Stimulated activated CD4-positive, alpha-beta T cell treated with anti-CD3 and anti-CD28 coated beads, Interleukin-1b, Interleukin-23, amount 100 ng/mL, for 24 hours (primary cell): ENCODE measurements at regions not wholly inside any gene's neighbourhood (a gene's known extent, or its start where the extent isn't known, plus 50 kb on each side); places are given as distances from the start of the nearest gene placed in this dataset.

Experiments
- DNase-seq, 4 experiments: peaks; one replicate each; pipeline ENCODE4 v3.0.0-alpha.2; 2020; ENCODE audit warnings: low read depth in 4 of 4, low spot score in 1 of 4

- no peak for DNase-seq
Measured at GRCh38 chr18:75548353-75548905, 120.9 kb upstream of the SMIM21 start.

- no peak for DNase-seq
Measured at GRCh38 chr18:75546964-75547363, 119.5 kb upstream of the SMIM21 start.

- DNase-seq = no peak
Measured at GRCh38 chr18:75545189-75545588, 117.7 kb upstream of the SMIM21 start.

DNA sequence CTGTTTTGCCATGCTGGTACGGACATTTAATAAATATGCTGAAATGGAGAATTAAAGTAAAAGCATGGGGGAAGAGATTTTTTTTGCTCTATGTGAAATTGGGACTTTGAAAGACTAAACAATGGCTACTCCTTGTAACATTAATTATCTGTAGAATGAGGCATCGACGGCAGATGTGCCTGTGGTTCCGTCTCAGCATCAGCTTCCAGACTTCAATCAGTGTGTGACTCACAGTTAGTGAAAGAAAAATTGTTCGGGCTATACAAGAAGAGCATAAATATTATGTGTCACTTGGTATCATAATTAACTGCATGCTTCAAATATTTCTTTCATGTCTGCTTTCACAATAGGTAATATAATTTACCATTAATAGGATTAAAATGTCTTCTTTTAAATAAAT is 117.0 kb upstream of the SMIM21 start:
- DNase-seq = no peak

GRCh38 chr18:75544051-75544481 is 116.6 kb upstream of the SMIM21 start:
- no peak for DNase-seq

GRCh38 chr18:75538727-75539126 is 111.2 kb upstream of the SMIM21 start:
- DNase-seq = no peak

DNA sequence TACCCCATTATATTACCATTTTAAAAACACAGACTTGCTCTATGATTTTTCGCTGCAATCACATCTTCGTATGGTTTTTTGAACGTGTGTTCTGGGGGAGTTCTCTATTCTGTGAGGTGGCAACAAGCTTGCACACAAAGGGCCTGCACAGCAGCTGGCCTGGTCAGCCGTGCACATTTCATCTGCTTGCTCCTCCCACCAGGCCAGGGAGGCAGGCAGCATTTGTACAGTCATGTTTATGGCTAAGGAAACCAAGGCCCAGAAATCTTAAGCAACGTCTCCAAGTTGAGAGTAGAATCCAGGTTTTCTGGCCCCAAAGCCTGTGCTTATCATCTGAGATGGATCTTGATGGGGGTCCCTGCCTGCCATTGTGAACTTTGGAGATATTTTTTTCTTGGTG is 106.4 kb upstream of the SMIM21 start:
- no peak for DNase-seq

DNA sequence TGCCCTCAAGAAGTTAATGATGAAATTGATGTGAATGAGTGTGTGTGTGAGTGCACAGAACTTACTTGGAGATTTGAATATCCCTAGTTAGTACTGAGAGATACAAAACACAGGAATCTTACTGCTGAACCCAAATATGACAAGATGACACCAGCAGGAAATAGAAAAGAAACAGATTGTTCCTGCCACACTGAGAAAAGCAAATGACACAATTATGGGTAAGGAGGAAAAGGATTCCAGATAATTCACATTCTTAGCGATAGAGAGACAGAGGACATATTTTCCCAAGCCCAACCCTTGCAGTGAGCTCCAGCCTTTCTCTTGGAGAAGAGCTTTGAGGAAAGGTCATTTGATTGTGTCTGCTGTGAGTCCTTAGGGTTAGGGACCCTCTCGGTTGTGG is 105.7 kb upstream of the SMIM21 start:
- DNase-seq = no peak

DNA sequence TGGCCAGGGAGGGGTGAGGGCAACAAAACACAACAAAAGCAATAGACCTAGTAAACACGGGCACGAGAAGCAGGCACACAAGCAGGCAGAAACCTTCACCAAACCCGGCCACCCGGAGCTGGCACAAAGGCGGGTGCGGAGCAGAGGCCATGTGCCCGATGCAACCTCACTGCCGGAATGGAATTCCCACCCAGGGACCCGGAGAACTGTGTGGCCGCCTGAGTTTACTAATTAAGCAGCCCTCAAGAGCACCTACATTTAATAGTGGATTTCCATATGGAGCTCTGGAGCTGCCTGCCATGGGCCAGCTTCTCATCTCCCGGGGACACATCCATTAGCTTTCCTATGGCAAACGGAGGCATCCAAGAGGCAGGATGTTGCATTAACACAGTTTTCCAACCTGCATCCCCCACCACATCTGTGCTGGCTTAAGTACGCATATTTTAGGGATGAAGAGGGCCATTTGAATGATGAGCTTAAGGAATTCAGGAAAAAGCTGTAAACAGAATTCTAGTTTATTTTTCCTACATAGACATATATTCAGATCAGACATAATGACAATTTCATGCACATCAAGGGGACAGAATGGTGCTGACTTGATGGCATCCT is 104.5 kb upstream of the SMIM21 start:
- DNase-seq = no peak

- DNase-seq = no peak
Measured at GRCh38 chr18:75531212-75531850, 103.8 kb upstream of the SMIM21 start.

DNA sequence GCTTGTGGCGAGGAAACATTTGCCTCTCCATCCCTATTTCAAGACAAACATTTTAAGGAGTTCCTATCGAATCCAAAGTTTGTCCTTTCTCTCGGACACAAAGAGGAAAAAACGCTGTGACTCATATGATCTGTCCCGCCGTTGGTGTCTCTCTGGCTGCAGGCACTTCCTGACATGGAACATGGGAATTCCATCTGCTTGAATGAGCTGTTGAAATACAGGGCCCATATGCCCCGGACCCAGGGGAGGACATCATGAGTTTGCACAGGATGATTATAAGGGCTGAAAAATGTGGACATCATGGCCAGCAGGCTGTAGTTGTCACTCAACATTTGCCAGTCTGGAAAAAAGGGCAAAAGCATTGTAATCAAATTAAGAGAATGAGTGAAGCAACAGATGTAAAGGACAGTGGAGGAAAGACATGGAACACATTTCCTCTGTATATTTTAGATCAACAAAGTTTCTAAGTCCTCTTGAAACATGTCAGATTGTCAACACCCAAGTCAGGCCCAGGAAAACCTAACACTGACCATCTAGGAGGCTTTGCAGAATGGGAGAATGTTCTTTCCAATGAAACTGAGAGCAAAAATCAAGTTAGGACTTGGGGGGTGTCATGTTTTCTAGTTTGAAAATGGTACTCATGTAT is 103.2 kb upstream of the SMIM21 start:
- no peak for DNase-seq

GRCh38 chr18:75530118-75530517 is 102.6 kb upstream of the SMIM21 start:
- DNase-seq = no peak

GRCh38 chr18:75529394-75529793 is 101.9 kb upstream of the SMIM21 start:
- DNase-seq = no peak

GRCh38 chr18:75527848-75528685 is 100.6 kb upstream of the SMIM21 start:
- no peak for DNase-seq

DNA sequence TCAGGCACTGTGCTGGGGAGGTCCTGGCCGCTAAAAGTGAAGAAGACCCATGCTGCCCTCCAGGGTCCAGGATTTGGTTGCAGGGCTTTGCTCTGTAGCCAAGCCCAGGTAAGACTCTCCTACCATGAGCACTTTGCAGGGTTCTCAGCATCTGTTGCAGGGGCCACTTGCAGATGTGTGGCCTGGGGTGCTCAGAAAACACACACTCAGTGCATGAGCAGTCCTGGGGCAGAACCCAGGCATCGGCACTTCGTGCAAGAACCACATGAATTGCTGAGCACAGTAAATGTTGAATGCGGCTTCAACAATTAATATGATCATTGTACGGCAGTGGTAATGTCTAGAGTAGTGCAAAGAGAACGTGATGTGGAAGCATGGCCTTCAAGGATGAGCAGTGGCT is 98.5 kb upstream of the SMIM21 start:
- no peak for DNase-seq

DNA sequence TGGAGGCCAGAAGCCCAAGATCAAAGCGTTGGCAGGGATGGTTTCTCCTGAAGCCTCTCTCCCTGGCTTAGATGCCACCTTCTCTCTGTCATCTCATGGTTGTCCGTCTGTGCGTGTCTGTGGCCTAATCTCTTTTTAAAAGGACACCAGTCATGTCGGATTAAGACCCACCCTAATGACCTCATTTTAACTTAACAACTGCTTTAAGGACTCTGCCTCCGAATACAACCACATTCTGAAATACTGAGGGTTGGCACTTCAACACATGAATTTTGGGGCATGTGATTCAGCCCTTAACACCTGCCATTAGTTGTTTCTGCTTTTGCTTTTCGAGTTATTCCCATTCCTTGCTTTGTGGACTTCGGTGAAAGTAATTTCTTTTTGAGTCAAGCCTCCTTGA is 97.8 kb upstream of the SMIM21 start:
- DNase-seq = no peak

- no peak for DNase-seq
Measured at GRCh38 chr18:75524841-75525240, 97.3 kb upstream of the SMIM21 start.

- DNase-seq = no peak
Measured at GRCh38 chr18:75524181-75524580, 96.7 kb upstream of the SMIM21 start.

- no peak for DNase-seq
Measured at GRCh38 chr18:75521816-75522215, 94.3 kb upstream of the SMIM21 start.

GRCh38 chr18:75518007-75518406 is 90.5 kb upstream of the SMIM21 start:
- no peak for DNase-seq

- DNase-seq = no peak
Measured at GRCh38 chr18:75517286-75517685, 89.8 kb upstream of the SMIM21 start.

GRCh38 chr18:75507636-75508035 is 80.1 kb upstream of the SMIM21 start:
- DNase-seq = no peak
